Endothelial cell of umbilical vein (primary cell): ENCODE measurements at regions not wholly inside any gene's neighbourhood (a gene's known extent, or its start where the extent isn't known, plus 50 kb on each side); places are given as distances from the start of the nearest gene placed in this dataset.

ENCODE experiments used
- BruUV-seq: library from RNA; stranded (reverse); fragments of 400-500 nt; replicated peaks from 2 replicates; lab custom pipeline; 2021; lab: Mats Ljungman, UMichigan
- CTCF ChIA-PET: fragments of 300-600, 350-600 bp; sonication (Branson Sonifier 250); formaldehyde crosslinking; loops from one replicate; lab custom pipeline; 2021; ENCODE audit warnings: antibody characterized with exemption, inconsistent platforms; lab: Charles Lee
- POLR2A ChIA-PET: fragments of 300-600, 350-600 bp; sonication (Branson Sonifier 250); formaldehyde crosslinking; loops from one replicate; lab custom pipeline; 2021; ENCODE audit warnings: antibody characterized with exemption, inconsistent platforms; lab: Charles Lee
- DNase-seq: peaks from one replicate; pipeline ENCODE4 v3.0.0-alpha.2; 2011; ENCODE audit warnings: low read depth, low spot score
- FAIRE-seq: peaks from 2 replicates; lab custom pipeline; 2011; peaks lifted over from hg19 to GRCh38; lab: Jason Lieb, UNC
- H2AFZ ChIP-seq: 2 replicates; pipeline ENCODE4 v1.6.0; 2012; ENCODE audit warnings: low read depth, low read length, control low read depth, inconsistent platforms
- H3K27ac ChIP-seq: 2 replicates; pipeline ENCODE4 v1.5.1; 2011; ENCODE audit warnings: low read depth, mild to moderate bottlenecking, control low read depth, low read length, moderate library complexity; ENCODE audit not compliant: insufficient read depth
- H3K27me3 ChIP-seq, 2 experiments: 2 replicates each; pipeline versions ENCODE4 v1.6.0 to v1.6.1; 2011; ENCODE audit warnings: low read length in 2 of 2, mixed read lengths in 1 of 2; ENCODE audit not compliant: control insufficient read depth in 2 of 2, insufficient read depth in 2 of 2
- H3K36me3 ChIP-seq, 2 experiments: 2 replicates in 1 of 2; 3 replicates in 1 of 2; pipeline ENCODE4 v1.5.1; 2011; ENCODE audit warnings: low read length in 2 of 2, mild to moderate bottlenecking in 1 of 2, moderate library complexity in 1 of 2; ENCODE audit not compliant: control insufficient read depth in 2 of 2, insufficient read depth in 2 of 2; ENCODE audit errors: extremely low read depth in 1 of 2
- H3K4me1 ChIP-seq: 3 replicates; pipeline ENCODE4 v1.5.1; 2011; ENCODE audit warnings: mild to moderate bottlenecking, low read length; ENCODE audit not compliant: control insufficient read depth, insufficient read depth; ENCODE audit errors: extremely low read depth
- H3K4me2 ChIP-seq: 2 replicates; pipeline ENCODE4 v1.6.1; 2011; ENCODE audit warnings: low read length, control low read depth, mixed read lengths; ENCODE audit not compliant: insufficient read depth
- H3K4me3 ChIP-seq, 3 experiments: fragments of 200-600 bp in 1 of 3; sonication (generic), shearing (Covaris generic) in 1 of 3; replicated peaks in 1 of 3; 2 replicates each; pipeline ENCODE4 v1.5.1; 2011 to 2016; ENCODE audit warnings: control low read depth in 3 of 3, low read length in 3 of 3, mild to moderate bottlenecking in 2 of 3, inconsistent platforms in 1 of 3, low read depth in 1 of 3, moderate library complexity in 1 of 3; ENCODE audit not compliant: insufficient read depth in 1 of 3
- H3K79me2 ChIP-seq: 2 replicates; pipeline ENCODE4 v1.6.0; 2012; ENCODE audit warnings: low read length, inconsistent platforms; ENCODE audit not compliant: control insufficient read depth, insufficient read depth
- H3K9ac ChIP-seq: replicated peaks from 2 replicates; pipeline ENCODE3; 2011; ENCODE audit warnings: low read length, control low read depth; ENCODE audit not compliant: insufficient read depth; ENCODE audit errors: extremely low read depth
- H3K9me1 ChIP-seq: replicated peaks from 3 replicates; pipeline ENCODE4 v1.6.0; 2011; ENCODE audit warnings: mild to moderate bottlenecking, low read length; ENCODE audit not compliant: control insufficient read depth, insufficient read depth; ENCODE audit errors: extremely low read depth
- H3K9me3 ChIP-seq: replicated peaks from 2 replicates; pipeline ENCODE4 v1.5.1; 2012; ENCODE audit warnings: low read length, inconsistent platforms; ENCODE audit not compliant: control insufficient read depth, insufficient read depth
- H4K20me1 ChIP-seq: replicated peaks from 2 replicates; pipeline ENCODE3; 2011; ENCODE audit warnings: mild to moderate bottlenecking, low read length; ENCODE audit not compliant: control insufficient read depth, insufficient read depth; ENCODE audit errors: extremely low read depth
- CTCF ChIP-seq, 2 donors: IDR thresholded peaks; 1 replicate in 1 of 2; 2 replicates in 1 of 2; pipeline ENCODE4 v1.5.1; 2011; ENCODE audit warnings: low read length in 2 of 2, mild to moderate bottlenecking in 2 of 2, moderate library complexity in 2 of 2, control low read depth in 1 of 2, inconsistent platforms in 1 of 2, low read depth in 1 of 2; ENCODE audit not compliant: insufficient read depth in 1 of 2; ENCODE audit errors: extremely low read depth in 1 of 2
- EZH2 ChIP-seq: IDR thresholded peaks from 2 replicates; pipeline ENCODE4 v1.6.1; 2012; ENCODE audit warnings: borderline replicate concordance, low read depth, mild to moderate bottlenecking, moderate library complexity, low read length, inconsistent platforms; ENCODE audit not compliant: severe bottlenecking
- FOS ChIP-seq: IDR thresholded peaks from 2 replicates; pipeline ENCODE4 v1.6.1; 2011; ENCODE audit warnings: mild to moderate bottlenecking, low read length, moderate library complexity, borderline replicate concordance; ENCODE audit not compliant: insufficient read depth
- GATA2 ChIP-seq: IDR thresholded peaks from 2 replicates; pipeline ENCODE4 v1.7.0; 2011; ENCODE audit warnings: low read depth, mild to moderate bottlenecking, moderate library complexity, mixed read lengths, low read length; ENCODE audit not compliant: insufficient read length, insufficient read depth
- JUN ChIP-seq: IDR thresholded peaks from 2 replicates; pipeline ENCODE4 v1.6.1; 2011; ENCODE audit warnings: borderline replicate concordance, low read depth; ENCODE audit not compliant: insufficient read length, insufficient read depth
- MAX ChIP-seq: IDR thresholded peaks from 2 replicates; pipeline ENCODE4 v1.6.1; 2011; ENCODE audit not compliant: insufficient read depth, insufficient read length
- MYC ChIP-seq: IDR thresholded peaks from one replicate; pipeline ENCODE4 v1.6.1; 2011; ENCODE audit warnings: mild to moderate bottlenecking, low read depth, low read length
- POLR2A ChIP-seq: IDR thresholded peaks from 2 replicates; pipeline ENCODE4 v1.6.1; 2012; ENCODE audit warnings: low read depth, mild to moderate bottlenecking, control low read depth, low read length
- POLR2AphosphoS5 ChIP-seq: IDR thresholded peaks from 2 replicates; pipeline ENCODE4 v1.6.1; 2012; ENCODE audit warnings: low read depth, mild to moderate bottlenecking, control low read depth, low read length, moderate library complexity; ENCODE audit not compliant: insufficient read depth
- dilution Hi-C: fragments of 300-500 bp; cut with MboI; formaldehyde crosslinking; loops from one replicate; pipeline ENCODE4 v1.15.0; 2019; ENCODE audit warnings: low sequenced_read_pairs; ENCODE audit not compliant: extremely low pct_ligation_motif_present
- intact Hi-C: fragments of 100-400 bp; cut with micrococcal nuclease; formaldehyde crosslinking; loops from one replicate; pipeline ENCODE4 v1.10.0; 2022

GRCh38 chr3:19744047-19744446 is 190.0 kb downstream of the EFHB start:
- no peak overlapping the region for H3K27ac ChIP-seq
- H3K79me2 ChIP-seq, result no peaks in the 10 kb centered on the region
- no peaks in the 10 kb centered on the region for H3K9me1 ChIP-seq
- H3K9me3 ChIP-seq, result peaks cover 5% of the 10 kb centered on the region
- dilution Hi-C loops (no loop called here), intact Hi-C loops (no loop called here)
- H4K20me1 ChIP-seq, result no peaks in the 10 kb centered on the region
- no peaks in the 10 kb centered on the region for H3K27me3 ChIP-seq
- TF ChIP-seq JUN (no peak), GATA2 (no peak), POLR2A (no peak), FOS (no peak), MAX (no peak), POLR2AphosphoS5 (no peak), CTCF (IDR thresholded peaks at IDR 0.05; ENCODE audit: extremely low read depth in 1 of 2, insufficient read depth in 1 of 2, low read depth in 1 of 2, low read length in 2 of 2) (no peak), EZH2 (no peak), MYC (no peak)
- BruUV-seq, result no TSS peak
- ChIA-PET CTCF (no interaction called here), POLR2A (no interaction called here)
- H2AFZ ChIP-seq, result no peak overlapping the region
- no peak overlapping the region for H3K4me3 ChIP-seq
- H3K9ac ChIP-seq, result no peak overlapping the region
- no peak for FAIRE-seq
- H3K36me3 ChIP-seq, result no peaks in the 10 kb centered on the region
- no peak for DNase-seq
- no peak overlapping the region for H3K4me2 ChIP-seq
- H3K4me1 ChIP-seq, result no peaks in the 10 kb centered on the region
